CD4-positive, alpha-beta T cell treated with Interleukin-10 for 1 hour (primary cell): ENCODE measurements at regions not wholly inside any gene's neighbourhood (a gene's known extent, or its start where the extent isn't known, plus 50 kb on each side); places are given as distances from the start of the nearest gene placed in this dataset.
A peak's percentile ranks its signal among the peaks of the same experiment; 100 is the strongest.

Experiments
- DNase-seq: peaks from one replicate; pipeline ENCODE4 v3.0.0-alpha.2; 2020

DNA sequence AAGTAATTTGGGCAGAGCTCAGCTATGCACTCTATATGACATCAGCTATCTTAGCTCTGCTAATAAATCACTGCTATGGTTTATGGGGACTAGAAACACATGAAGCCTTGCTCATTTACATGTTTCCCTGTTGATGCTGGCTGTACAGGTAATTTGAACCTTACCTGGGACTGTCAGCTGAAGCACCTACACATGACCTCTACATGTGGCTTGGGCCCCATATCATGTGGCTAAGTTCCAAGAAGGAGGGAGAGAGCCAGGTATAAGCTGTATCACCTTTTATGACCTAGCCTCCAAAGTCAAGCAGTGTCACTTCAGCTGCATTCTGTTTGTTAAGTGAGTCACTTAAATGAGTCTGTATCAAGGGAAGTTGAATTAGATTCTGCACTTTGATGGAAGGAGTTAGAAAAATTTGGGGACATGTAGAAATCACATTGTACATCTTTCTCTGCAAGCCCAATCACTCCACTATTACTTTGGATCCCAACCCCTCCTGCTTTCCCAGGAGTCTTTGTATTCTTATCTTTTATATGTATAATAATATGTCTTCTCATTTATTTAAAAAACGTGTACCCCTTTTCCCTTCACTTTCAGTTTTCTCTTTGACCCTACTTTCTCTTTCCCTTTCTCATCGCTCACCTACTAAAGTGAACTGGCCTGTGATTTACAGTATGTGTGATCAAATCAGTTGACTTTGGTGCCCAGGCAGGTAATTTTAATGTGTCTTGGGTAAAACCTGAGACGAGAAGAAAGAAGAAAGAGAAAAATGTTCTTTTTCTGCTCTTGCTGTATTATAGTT is 53.4 kb upstream of the PRKACB start:
- peak; percentile 53 for DNase-seq

DNA sequence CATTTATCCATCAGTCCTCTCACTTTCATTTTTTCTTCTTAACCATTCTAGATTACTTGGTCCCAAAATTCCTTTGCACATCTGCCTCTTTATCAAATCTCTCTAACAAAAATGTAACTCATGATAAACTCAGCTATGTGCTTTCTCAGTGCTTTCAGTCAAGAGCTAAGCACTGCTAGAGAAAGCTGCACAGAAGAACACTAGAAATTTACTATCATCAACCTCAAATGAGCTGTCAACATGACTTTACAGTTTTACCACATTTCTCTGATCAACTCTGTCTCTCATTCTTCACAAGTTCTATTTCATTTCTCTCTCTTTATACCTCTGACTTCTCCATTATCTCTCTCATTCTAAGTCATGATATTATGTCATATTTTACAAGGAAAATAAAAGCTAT is 54.2 kb upstream of the PRKACB start:
- no peak for DNase-seq

DNA sequence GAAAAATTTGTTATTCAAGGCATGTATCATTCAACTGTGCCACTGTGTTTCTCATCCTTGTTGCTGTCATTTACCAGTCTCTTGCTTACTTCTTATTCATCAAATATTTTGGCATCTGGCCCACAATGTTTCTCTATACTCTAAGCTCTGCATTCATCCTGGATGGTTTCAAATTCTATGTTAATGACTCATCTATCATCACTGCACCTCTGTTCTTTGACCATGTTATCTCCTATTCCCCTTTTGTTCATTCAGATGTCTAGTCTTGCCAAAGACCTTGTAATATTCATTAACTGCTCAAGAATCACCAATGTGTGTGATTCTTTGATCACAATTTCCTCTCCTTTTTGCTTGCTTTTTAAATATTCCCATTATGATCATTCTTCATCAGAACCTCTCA is 54.6 kb upstream of the PRKACB start:
- DNase-seq: no peak

DNA sequence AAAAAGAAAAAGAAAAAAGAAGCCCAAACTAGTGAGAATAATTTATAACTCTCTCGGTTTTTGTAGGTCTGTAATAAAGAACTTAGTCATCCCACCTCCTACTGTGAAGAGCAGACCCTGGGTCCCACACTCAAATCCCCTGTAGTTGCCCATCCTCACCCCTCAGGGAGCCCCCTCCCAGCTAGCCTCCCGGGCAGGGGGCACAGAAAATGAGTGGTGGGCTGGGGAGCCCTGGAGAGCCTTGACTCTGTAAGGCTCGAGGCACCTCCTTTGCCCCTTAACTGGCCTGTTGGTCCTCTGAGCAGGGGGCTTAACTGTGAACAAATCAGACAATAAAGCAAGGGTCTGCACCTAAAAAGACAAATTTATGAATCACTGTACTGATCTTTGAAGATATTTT is 57.5 kb upstream of the PRKACB start:
- no peak for DNase-seq

DNA sequence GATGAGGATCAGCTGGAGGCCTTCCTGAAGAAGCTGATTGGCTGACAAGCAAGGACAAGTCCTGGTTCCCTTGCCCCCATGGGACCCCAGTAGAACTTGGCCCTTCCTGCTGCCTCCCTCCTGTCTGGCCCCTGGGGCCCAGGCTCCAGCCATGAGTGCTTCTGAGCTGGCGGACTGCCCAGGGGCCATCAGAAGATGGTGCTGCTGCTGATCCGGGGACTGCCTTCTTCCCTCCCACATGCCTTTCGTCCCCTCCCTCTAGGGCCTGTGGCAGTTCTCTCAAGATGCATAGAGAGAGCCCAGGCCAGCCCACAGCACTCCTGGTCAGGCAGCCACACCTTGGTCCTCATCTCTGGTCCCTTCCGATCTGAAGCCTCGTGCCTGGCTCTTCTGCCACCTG is 57.9 kb upstream of the PRKACB start:
- DNase-seq: no peak

DNA sequence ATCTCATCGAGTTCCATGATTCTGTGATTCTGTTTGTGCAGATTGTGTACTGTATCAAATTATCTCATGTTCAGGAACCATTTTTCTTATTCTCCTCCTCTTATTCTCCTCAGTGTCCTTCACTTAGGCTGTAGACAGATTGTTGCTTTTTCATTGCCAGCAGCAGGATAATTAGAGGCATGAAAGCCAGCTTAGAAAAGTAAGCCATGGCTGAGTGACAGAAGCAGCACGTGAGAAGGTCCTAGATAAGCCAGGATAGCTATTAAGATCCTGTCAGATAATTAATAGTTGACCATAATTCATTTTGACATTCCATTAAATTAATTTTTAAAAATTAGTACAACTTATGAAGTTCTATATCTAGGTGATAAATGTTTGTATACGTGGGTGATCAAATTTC is 60.8 kb upstream of the PRKACB start:
- DNase-seq: no peak

DNA sequence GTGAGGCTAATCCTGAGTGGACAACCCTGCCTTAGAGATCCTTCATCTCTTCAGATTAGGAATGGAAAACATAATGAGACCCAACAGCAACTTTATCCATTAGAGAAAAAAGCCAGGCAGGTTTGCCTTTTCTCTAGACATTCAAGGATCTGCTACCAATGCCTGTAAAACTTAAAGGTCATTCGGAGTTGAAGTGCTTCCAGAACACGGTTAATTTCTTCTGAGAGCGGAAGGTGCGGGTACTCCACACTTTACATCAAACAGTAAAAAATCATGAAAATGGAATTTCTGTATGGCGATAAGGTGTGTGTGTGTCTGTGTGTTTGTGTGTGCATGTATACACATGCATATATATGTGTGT is 65.2 kb upstream of the PRKACB start:
- no peak for DNase-seq

DNA sequence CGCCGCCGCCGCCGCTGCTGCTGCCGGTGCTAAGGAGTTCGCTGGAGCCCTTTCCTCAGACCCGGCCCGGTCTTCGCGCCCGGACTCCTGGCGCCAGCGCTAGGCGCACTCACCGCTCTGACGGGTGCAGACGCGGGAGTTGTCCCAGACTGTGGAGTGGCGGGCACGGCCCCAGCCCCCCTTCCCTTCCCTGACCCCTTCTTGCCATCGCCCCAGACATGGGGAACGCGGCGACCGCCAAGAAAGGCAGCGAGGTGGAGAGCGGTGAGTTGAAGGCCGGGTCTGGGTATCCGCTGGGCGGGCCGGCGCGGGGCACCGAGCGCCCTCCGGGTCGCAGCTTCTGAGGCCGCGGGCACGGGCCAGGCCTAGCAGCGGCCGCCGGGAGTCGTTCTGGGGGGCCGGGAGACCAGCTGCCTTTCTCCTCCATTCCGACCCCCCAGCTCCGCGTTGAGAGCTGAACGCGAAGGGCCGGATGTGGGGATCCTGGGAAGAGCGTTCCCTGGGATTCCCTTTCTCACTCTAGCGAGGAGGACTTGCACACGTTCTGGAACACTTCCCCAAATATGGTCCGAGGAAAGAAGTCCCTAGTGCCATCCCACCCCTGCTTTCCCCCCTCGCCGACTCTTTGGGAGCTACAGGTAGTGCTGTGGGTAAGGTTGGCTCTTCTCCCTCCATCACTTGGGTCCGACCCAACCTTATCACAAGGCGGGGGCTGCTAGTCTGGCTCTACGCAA is 65.8 kb upstream of the PRKACB start:
- DNase-seq: no peak

DNA sequence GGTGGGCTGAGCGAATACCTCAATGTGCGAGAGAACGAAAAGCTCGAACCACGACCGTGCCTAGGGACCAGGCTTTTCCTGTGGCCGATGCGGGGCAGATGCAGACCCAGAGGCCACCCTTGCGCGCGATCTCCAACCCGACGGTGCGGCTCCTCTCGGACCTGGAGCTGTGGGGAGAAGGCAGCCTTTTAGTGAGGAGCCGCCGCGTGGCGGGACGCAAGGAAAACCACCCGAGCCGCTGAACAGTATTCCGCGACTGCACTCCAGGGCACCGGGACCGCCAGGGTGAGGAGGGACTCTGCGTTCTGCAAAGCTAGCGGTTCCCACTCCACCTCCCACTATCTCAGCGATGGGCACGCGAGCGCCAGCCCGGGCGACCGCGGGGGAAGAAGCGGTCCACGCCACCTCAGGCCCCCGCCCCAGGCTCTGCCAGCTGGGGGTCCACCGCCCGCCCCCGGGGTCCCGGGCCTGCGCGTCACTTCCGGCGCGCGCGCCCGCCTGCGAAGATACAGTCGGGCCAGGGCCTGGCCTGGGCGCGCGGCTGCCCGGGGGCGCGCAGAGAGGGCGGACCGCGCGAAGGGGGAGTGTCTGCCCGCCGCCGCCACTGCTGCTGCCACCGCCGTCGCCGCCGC is 66.5 kb upstream of the PRKACB start:
- DNase-seq: peak; percentile 79

DNA sequence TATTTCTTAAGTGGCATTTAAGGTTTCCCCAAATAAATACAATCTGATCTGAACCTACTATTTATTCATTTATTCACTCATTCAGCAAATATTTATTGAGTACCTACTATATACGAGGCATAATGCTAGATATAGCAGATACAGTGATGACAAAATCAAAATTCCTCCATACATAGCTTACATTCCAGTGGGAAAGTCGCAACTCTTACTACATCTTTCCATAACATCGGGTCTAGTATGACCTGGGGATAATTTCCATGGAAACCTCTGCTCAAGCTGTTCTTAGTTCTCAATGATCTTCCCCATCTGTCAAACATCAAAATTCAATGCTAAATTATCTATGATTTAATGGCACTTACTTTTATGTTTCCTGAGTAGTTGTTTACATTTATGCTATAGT is 70.8 kb upstream of the PRKACB start:
- DNase-seq: no peak

DNA sequence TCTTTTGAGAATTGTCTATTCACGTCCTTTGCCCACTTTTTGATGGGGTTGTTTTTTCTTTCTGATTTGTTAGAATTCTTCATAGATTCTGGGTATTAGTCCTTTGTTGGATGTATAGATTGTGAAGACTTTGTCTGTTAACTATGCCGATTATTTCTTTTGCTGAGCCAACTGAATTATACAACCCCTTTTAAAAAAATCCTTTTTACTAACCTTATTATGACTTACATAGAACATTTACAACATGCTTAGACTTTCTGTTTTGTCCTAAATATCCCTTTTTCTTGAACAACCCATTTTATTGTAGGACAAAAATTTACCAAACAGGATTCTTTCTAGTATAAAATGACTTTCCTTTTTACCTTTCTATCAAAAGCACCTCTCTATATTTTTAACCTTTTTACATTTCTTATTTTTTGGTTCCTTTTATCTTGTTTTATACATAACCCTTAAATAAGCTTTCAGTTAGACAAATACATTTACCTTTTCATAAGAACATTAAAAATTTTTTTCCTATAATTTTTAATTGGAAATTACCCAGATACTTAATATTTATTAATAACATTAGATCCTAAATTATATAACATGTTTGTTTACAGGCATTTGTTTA is 70.4 kb upstream of the TTLL7 start:
- DNase-seq: no peak

DNA sequence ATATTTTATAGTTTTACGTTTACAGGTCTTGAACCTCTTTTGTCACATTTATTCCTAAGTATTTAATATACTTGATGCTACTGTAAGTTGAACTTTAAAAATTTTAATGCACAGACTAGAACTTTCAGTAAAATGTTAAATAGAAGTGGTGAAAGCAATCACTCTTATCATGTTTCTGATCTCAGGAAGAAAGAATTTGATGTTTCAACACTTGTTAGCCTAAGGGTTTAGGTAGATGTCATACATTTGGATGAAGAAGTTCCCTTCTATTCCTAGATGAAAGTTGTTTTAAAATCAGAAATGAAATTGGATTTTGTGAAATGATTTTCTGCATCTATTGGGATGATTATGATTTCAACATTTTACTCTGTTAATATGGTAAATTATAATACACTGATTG is 63.6 kb upstream of the TTLL7 start:
- DNase-seq: no peak

DNA sequence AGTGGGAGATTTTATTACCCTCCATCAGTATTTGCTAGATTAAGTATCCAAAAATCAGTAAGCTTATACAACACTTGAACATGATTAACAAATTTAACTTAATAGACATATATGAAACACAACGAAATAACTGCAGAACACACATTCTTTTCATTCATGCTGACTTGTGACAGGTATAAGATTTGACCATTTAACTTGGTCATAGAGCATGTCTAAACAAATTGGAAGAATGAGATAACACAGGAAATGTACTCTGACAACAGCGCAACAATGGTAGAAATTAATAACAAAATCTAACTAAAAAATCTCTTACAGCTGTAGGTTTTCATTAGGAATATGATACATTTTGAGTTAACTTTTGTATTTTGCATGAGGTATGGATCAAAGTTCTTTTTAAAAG is 62.4 kb upstream of the TTLL7 start:
- no peak for DNase-seq

DNA sequence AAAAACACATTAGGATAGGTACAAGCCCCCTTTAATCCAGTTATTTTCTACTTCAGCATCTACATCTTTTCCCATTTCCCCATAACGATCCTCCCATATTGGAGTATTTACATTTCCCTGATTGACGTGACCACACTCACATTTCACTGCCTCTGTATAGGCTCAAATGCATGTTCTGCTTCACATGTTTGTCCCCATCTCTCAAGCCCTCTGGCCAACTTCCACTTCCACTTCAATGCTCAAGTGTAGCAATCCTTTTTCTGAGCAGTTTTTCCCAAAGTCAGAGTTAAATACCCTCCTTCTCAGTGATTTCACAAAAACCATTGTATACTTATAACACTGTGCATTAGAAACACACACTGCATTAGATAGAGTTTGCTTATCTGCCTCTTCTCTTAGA is 61.8 kb upstream of the TTLL7 start:
- no peak for DNase-seq

DNA sequence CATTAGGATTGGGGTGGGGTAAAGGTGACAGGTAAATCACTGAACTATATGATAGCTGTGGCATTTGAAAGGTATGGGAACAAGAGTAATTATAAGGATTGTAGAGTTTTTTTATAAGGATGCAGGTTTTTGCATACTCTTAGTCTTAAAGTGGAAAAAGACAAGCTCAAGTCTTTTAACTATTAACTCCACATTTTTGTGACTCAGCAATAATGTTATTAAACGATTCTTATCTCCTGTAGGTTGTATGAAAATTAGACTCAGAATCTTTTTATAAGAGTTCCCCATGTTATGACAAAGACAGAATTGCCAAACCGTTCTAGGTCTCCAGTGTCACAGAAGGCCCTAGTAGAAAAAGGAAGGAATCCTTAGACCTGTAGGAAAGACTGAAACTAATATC is 49.9 kb upstream of the TTLL7 start:
- no peak for DNase-seq
